IMR-90 (cell line): ENCODE measurements at regions not wholly inside any gene's neighbourhood (a gene's known extent, or its start where the extent isn't known, plus 50 kb on each side); places are given as distances from the start of the nearest gene placed in this dataset.

Source experiments
- ATAC-seq: fragments of 200-7000 bp; cut with Tn5 transposase; 2 replicates; pipeline ENCODE4 v1.9.1; 2020; ENCODE audit warnings: low read depth, mild to moderate bottlenecking, moderate library complexity
- BruUV-seq: library from RNA; stranded (reverse); fragments of 400-500 nt; replicated peaks from 2 replicates; lab custom pipeline; 2021; lab: Mats Ljungman, UMichigan
- CTCF ChIA-PET: fragments of 300-600 bp; formaldehyde crosslinking; extraction: SDS; loops from one replicate; lab custom pipeline; 2021; ENCODE audit warnings: antibody characterized with exemption; lab: Yijun Ruan, JAX
- POLR2A ChIA-PET: fragments of 300-600 bp; sonication (Branson Sonifier 250); formaldehyde crosslinking; loops from one replicate; lab custom pipeline; 2022; ENCODE audit warnings: antibody characterized with exemption; ENCODE audit not compliant: unreplicated experiment; lab: Charles Lee
- DNase-seq: peaks from one replicate; pipeline ENCODE4 v3.0.0; 2013
- H2AFZ ChIP-seq: replicated peaks from 2 replicates; pipeline ENCODE3; 2013; ENCODE audit warnings: low read length, mild to moderate bottlenecking; ENCODE audit not compliant: poor library complexity
- H2AK5ac ChIP-seq: 2 replicates; pipeline ENCODE4 v1.6.1; 2013; ENCODE audit warnings: low read depth, low read length, inconsistent platforms
- H2AK9ac ChIP-seq: replicated peaks from 2 replicates; pipeline ENCODE3; 2013; ENCODE audit warnings: mild to moderate bottlenecking, low read depth, low read length, moderate library complexity; ENCODE audit not compliant: poor library complexity
- H2BK120ac ChIP-seq: 2 replicates; pipeline ENCODE4 v1.6.1; 2013; ENCODE audit warnings: low read depth, low read length, inconsistent platforms
- H2BK15ac ChIP-seq: 3 replicates; pipeline ENCODE4 v1.6.1; 2013; ENCODE audit warnings: low read depth, low read length, inconsistent platforms
- H2BK20ac ChIP-seq: 2 replicates; pipeline ENCODE4 v1.6.1; 2013; ENCODE audit warnings: low read depth, mild to moderate bottlenecking, inconsistent platforms, low read length, moderate library complexity
- H2BK5ac ChIP-seq: 2 replicates; pipeline ENCODE4 v1.6.1; 2013; ENCODE audit warnings: mild to moderate bottlenecking, low read depth, low read length, inconsistent platforms; ENCODE audit not compliant: poor library complexity, severe bottlenecking
- H3K14ac ChIP-seq: replicated peaks from 2 replicates; pipeline ENCODE4 v1.6.1; 2013; ENCODE audit warnings: low read depth, low read length, inconsistent platforms
- H3K18ac ChIP-seq: 2 replicates; pipeline ENCODE4 v1.6.1; 2013; ENCODE audit warnings: low read depth, low read length, control low read depth
- H3K23ac ChIP-seq: 2 replicates; pipeline ENCODE4 v1.6.1; 2013; ENCODE audit warnings: low read depth, low read length, inconsistent platforms
- H3K27ac ChIP-seq: 2 replicates; pipeline ENCODE4 v1.5.1; 2013; ENCODE audit warnings: mild to moderate bottlenecking, control low read depth, low read length; ENCODE audit not compliant: insufficient read depth
- H3K27me3 ChIP-seq: 2 replicates; pipeline ENCODE4 v1.6.1; 2013; ENCODE audit warnings: low read length; ENCODE audit not compliant: control insufficient read depth, insufficient read depth
- H3K36me3 ChIP-seq: 2 replicates; pipeline ENCODE4 v1.6.1; 2013; ENCODE audit warnings: low read length, mixed read lengths; ENCODE audit not compliant: control insufficient read depth, insufficient read depth
- H3K4ac ChIP-seq: 2 replicates; pipeline ENCODE4 v1.6.1; 2013; ENCODE audit warnings: low read depth, low read length, inconsistent platforms
- H3K4me1 ChIP-seq: 2 replicates; pipeline ENCODE4 v1.6.1; 2013; ENCODE audit warnings: low read length, mixed read lengths; ENCODE audit not compliant: control insufficient read depth, insufficient read depth
- H3K4me2 ChIP-seq: 2 replicates; pipeline ENCODE4 v1.6.1; 2013; ENCODE audit warnings: low read depth, mild to moderate bottlenecking, control low read depth, low read length, moderate library complexity
- H3K4me3 ChIP-seq: 2 replicates; pipeline ENCODE4 v1.5.1; 2013; ENCODE audit warnings: low read depth, mild to moderate bottlenecking, control low read depth, low read length, moderate library complexity; ENCODE audit not compliant: insufficient read depth
- H3K56ac ChIP-seq: 2 replicates; pipeline ENCODE4 v1.6.1; 2013; ENCODE audit warnings: low read length, inconsistent platforms; ENCODE audit not compliant: insufficient read depth; ENCODE audit errors: extremely low read depth
- H3K79me1 ChIP-seq, 2 experiments: 2 replicates each; pipeline ENCODE4 v1.6.1; 2013; ENCODE audit warnings: low read length in 2 of 2, inconsistent platforms in 1 of 2, low read depth in 1 of 2
- H3K9ac ChIP-seq: 2 replicates; pipeline ENCODE4 v1.6.1; 2013; ENCODE audit warnings: low read depth, low read length, control low read depth
- H3K9me1 ChIP-seq: 2 replicates; pipeline ENCODE4 v1.6.1; 2013; ENCODE audit warnings: low read length, inconsistent platforms; ENCODE audit not compliant: insufficient read depth
- H3K9me3 ChIP-seq: 2 replicates; pipeline ENCODE4 v1.6.1; 2013; ENCODE audit warnings: low read length; ENCODE audit not compliant: control insufficient read depth, insufficient read depth
- H4K20me1 ChIP-seq: 2 replicates; pipeline ENCODE4 v1.6.1; 2013; ENCODE audit warnings: low read length, inconsistent platforms; ENCODE audit not compliant: insufficient read depth
- H4K5ac ChIP-seq: 2 replicates; pipeline ENCODE4 v1.6.1; 2013; ENCODE audit warnings: mild to moderate bottlenecking, low read depth, low read length, control low read depth
- H4K8ac ChIP-seq, 2 experiments: 2 replicates each; pipeline ENCODE4 v1.6.1; 2013; ENCODE audit warnings: low read depth in 2 of 2, low read length in 2 of 2, control low read depth in 1 of 2, inconsistent platforms in 1 of 2
- H4K91ac ChIP-seq: 2 replicates; pipeline ENCODE4 v1.6.1; 2013; ENCODE audit warnings: low read depth, low read length, inconsistent platforms; ENCODE audit not compliant: insufficient read depth
- CEBPB ChIP-seq: IDR thresholded peaks from 2 replicates; pipeline ENCODE4 v1.6.1; 2012; ENCODE audit warnings: low read depth, low read length, improper control_type of control experiment
- CTCF ChIP-seq: conservative IDR thresholded peaks from 2 replicates; pipeline ENCODE4 v1.5.1; 2012; ENCODE audit warnings: mild to moderate bottlenecking, low read depth, low read length, improper control_type of control experiment
- MAZ ChIP-seq: IDR thresholded peaks from 2 replicates; pipeline ENCODE4 v1.6.1; 2012; ENCODE audit warnings: low read depth, mild to moderate bottlenecking, low read length, improper control_type of control experiment, moderate library complexity, borderline replicate concordance
- MXI1 ChIP-seq: IDR thresholded peaks from 2 replicates; pipeline ENCODE4 v1.6.1; 2012; ENCODE audit warnings: low read depth, mild to moderate bottlenecking, low read length, moderate library complexity, borderline replicate concordance
- POLR2A ChIP-seq: IDR thresholded peaks from 2 replicates; pipeline ENCODE4 v1.6.1; 2012; ENCODE audit warnings: mild to moderate bottlenecking, low read depth, low read length
- RAD21 ChIP-seq: IDR thresholded peaks from 2 replicates; pipeline ENCODE4 v1.6.1; 2012; ENCODE audit warnings: low read length, improper control_type of control experiment
- RCOR1 ChIP-seq: IDR thresholded peaks from 2 replicates; pipeline ENCODE4 v1.6.1; 2012; ENCODE audit warnings: mild to moderate bottlenecking, low read length, improper control_type of control experiment; ENCODE audit not compliant: insufficient replicate concordance
- RFX5 ChIP-seq: IDR thresholded peaks from 2 replicates; pipeline ENCODE4 v1.8.0; 2012; ENCODE audit warnings: low read depth, mild to moderate bottlenecking, low read length, moderate library complexity
- USF2 ChIP-seq: fragments of 150-350 bp; IDR thresholded peaks from 2 replicates; pipeline ENCODE4 v1.6.1; 2017; ENCODE audit warnings: mild to moderate bottlenecking, antibody characterized with exemption, low read length, low read depth
- WGBS, 2 experiments: methylation state at CpG; one replicate each; pipeline versions ENCODE4 v1.1.5 to v1.1.7; 2013; ENCODE audit warnings: missing lambda C conversion rate in 2 of 2; ENCODE audit not compliant: insufficient read length in 1 of 2; ENCODE audit errors: extremely low coverage in 2 of 2; 5-methylcytosine and 5-hydroxymethylcytosine counted together
- dilution Hi-C: fragments of 300-500 bp; cut with HindIII; formaldehyde crosslinking; loops from one replicate; pipeline ENCODE4 v1.14.3; 2018; ENCODE audit warnings: low sequenced_read_pairs; ENCODE audit not compliant: unreplicated experiment
- in situ Hi-C: fragments of 300-500 bp; cut with MboI; formaldehyde crosslinking; loops from 3 replicates; pipeline ENCODE4 v1.14.3; 2019; ENCODE audit warnings: low sequenced_read_pairs, inconsistent platforms, mixed read lengths
- intact Hi-C: fragments of 100-400 bp; cut with micrococcal nuclease; formaldehyde crosslinking; loops from 2 replicates; pipeline ENCODE4 v1.10.0; 2022

GRCh38 chr6:112821476-112821875 lies 474.3 kb downstream of the RFPL4B start:
- no TSS peak for BruUV-seq
- intact Hi-C loops (no loop called here), in situ Hi-C loops (no loop called here), dilution Hi-C loops (no loop called here)
- Histone ChIP-seq H2BK15ac (no peak overlapping the region), H2BK5ac (no peak overlapping the region), H3K23ac (no peak overlapping the region), H2AK5ac (no peak overlapping the region), H4K91ac (no peak overlapping the region), H2AFZ (no peak overlapping the region), H4K5ac (no peak overlapping the region), H3K27ac (no peak overlapping the region), H3K27me3 (no peaks in the 10 kb centered on the region), H3K79me1 (no peaks in the 10 kb centered on the region), H3K36me3 (no peaks in the 10 kb centered on the region), H3K56ac (no peak overlapping the region), H3K18ac (no peak overlapping the region), H3K4me2 (no peak overlapping the region), H3K9me3 (no peaks in the 10 kb centered on the region), H3K4me1 (no peaks in the 10 kb centered on the region), H4K20me1 (no peaks in the 10 kb centered on the region), H3K9ac (no peak overlapping the region), H2BK20ac (no peak overlapping the region), H4K8ac (no peak overlapping the region), H3K4ac (no peak overlapping the region), H3K14ac (no peak overlapping the region), H3K4me3 (no peak overlapping the region), H2BK120ac (no peak overlapping the region), H3K9me1 (no peaks in the 10 kb centered on the region), H2AK9ac (no peak overlapping the region)
- CTCF ChIA-PET = interaction anchor here (0.5 kb wide), 1 partner anchor 555 kb away, joined by 4 read pairs; no protein-coding TSS in a partner anchor
- no CpG with 5 or more reads among the region's 1 CpG for WGBS, 2 experiments
- POLR2A ChIA-PET = no interaction called here
- ATAC-seq (no peak), DNase-seq (no peak)
- TF ChIP-seq CEBPB (no peak), MXI1 (no peak), RFX5 (no peak), POLR2A (no peak), USF2 (no peak), MAZ (no peak), CTCF (no peak), RCOR1 (no peak), RAD21 (no peak)
